NCI-H146 treated with DMSO at 0.1 percent for 48 hours (cell line): ENCODE measurements at regions not wholly inside any gene's neighbourhood (a gene's known extent, or its start where the extent isn't known, plus 50 kb on each side); places are given as distances from the start of the nearest gene placed in this dataset.

Experiments
- DNase-seq: peaks from one replicate; lab custom pipeline; 2025; ENCODE audit not compliant: unreplicated experiment; lab: John Stamatoyannopoulos, UW

DNA sequence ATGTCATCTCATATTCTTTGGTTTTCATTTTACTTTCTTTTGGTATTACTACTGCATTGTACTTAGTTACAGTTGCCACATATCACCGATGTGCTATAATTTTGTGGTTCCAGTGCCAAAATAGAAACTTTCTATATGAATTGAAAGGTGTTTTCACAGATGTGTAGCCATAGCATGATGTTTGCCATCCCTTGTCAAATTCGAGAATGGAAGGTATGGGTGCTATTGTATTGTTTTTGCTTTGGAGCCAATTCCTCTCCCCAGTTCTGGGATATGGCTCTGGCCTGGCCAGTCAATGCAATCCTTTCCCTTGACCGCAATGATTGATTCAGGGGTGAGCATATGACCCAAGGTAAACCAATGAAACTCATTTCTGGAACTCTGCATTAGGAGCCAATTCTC lies 86.2 kb upstream of the RPS6KA3 start:
- DNase-seq, result no peak

DNA sequence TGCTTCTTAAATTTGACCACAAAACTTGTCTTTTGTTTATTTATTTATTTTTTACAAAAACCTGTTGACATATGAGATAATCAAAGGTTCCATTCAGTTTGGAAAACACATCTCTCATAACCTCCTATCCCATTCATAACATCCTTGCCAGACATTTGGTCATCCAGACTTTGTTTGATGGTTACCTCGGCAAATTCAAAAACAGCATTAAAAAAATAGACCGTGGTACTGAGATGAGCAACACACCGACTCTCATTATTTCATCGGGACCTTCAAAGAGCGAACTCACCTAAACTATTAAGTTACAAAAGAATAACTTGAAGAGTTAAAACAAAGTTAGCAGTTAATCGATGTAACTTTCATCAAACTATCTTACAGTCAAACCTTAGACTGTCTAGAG lies 85.8 kb upstream of the RPS6KA3 start:
- DNase-seq, result no peak

DNA sequence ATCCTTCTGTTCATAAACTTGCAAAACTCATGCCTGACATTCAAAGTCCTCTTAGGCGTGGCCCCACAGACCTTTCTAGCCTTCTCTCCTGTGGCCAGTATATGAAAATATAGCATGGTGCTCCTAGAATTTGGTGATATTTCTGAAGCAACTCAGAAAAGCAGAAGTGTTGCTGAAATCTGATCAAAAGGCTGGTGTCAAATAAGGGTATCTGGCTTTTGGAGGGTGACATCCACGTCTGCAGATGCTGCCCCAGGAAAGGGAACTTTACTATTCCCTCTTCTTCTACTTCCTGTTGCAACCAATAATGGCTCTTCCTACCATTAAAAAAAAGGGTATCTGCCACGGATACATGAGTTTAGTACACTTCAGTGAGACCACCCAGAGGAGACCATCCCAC lies 83.9 kb upstream of the RPS6KA3 start:
- DNase-seq, result no peak

DNA sequence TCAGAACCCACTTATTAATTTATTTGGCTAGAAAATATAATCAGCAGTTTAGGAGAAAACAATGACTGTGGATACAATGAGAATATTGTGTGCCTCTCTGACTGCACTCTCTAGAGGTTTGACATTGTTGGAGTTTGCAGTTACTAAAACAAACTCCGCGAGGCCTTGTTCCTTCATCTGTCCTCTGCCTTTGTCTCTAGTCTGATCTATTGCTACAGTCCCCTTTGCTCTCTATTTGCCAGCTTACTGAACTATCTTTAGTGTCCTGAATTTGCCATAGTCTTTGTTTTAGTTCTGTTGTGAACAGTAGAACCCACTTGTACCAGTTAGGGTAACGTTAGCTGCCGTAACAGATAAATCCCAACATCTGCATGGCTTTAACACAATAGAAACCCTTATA lies 81.4 kb upstream of the RPS6KA3 start:
- DNase-seq, result no peak

DNA sequence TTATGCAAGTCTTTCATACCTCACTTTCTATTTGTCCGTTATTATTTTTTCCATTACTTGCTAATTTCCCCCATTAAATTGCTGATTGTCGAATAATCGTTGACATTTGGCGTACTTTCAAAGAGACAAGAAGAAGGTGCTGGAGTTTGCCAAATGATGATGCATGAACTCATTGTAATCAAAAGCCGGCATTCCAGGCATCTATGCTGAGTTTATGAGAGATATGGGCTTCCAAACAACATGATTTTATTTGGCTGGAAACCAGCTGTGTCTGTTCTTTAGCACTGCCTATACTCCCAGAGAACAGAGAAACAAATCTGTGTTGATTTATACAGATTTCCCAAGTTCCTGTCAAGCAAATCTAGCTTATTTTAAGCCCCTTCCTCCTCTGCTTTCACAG lies 80.8 kb upstream of the RPS6KA3 start:
- no peak for DNase-seq

DNA sequence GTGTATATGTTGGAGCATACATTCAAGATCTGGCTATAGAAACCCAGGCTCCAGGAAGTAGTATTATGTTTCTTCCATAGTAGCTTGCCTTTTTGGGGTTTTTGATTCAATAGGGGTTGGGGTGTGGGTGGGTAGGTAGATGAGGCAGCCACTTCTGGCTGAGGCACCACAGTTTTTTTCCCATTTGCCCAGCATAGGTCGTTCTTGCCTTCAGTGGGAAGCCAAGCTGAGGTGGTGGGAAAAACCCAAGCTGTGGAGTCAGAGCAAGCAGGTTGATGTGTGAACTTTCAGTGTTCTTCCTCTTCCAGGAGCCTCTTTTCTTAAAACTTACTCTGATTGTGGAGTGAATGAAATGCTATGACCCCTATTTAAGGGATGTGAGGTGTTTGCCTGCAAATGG lies 67.0 kb upstream of the RPS6KA3 start:
- no peak for DNase-seq

DNA sequence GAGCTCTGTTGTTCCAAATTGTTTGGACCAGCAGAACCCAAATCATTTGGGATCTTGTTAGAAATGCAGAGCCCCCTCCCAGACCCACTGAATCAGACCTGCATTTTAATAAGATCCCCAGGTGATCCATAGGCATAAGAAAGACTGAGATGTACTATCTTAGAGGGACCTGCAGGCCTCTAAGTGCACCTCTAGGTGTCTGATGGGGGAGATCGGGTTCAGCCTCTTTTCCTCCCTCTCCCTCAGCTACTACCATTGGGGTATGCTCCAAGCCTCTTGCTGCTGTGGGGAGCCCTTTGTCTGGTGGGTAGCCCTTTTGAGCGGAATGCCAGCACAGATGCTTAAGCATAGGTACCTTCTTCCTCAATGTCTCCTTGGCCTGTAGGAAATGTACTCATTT lies 63.8 kb upstream of the RPS6KA3 start:
- DNase-seq, result no peak

DNA sequence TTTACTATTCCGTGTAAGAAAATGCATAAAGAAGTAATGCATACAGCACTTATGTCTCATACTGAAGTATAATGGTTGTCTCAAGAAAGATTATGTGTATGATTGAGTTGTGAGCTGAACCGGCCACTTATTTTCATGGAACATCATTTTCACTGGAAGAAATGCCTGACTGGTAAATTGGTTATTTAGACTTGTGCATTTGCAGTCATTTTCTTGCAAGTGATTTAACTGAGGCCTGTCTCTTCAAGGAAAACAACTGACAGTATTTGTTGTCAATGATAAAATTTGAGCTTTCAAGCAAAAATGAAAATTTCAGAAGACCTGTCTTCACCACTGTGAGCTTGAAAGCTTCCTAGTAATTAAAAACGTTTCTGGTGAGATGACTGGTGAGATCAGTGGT lies 62.7 kb upstream of the RPS6KA3 start:
- no peak for DNase-seq

DNA sequence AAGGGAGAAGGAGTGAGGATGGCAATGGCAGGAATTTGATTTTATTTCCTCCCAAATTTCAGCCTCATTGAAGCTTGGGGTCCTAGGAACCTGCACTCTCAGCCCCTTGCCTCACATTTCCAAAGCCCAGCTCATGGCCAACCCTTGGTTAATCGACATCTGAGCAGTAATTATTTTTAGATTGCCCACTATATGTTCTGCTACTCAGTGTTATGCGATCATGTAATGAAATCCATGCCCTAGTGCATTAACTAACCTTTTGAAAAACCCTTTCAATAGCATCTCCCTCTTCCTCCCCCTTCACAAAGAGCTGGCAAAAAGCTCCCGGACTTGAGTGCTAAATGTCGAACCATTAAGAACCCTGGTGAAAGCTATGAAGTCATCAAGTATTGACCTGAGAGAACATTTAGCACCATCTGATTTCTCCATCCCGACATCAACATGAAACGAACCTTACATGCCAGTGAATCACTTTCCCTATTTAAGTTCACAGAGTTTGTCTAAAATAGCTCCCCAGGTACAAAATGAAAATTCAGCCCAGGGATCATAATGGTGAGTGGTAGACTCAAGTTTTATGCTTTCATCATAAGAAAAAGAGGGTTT lies 59.2 kb upstream of the RPS6KA3 start:
- DNase-seq, result no peak

DNA sequence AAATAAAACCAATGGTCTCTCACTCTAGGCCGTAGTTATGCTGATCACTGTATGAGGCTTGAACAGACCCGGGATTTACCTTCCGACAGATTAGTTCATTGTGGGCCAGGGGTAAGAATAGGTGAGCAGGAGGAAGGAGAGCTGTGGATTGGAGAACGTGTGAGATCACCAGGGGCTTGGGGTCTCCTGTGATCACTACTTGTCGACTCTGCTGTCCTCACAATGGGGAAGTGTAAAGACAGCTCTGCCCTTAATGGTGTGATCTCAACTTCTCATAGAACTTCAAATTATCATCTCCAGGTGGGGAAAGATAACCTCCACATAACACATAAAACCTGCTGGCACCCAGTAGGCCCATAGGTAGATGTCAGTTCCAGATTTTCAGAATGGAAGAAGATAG lies 56.2 kb upstream of the RPS6KA3 start:
- no peak for DNase-seq

DNA sequence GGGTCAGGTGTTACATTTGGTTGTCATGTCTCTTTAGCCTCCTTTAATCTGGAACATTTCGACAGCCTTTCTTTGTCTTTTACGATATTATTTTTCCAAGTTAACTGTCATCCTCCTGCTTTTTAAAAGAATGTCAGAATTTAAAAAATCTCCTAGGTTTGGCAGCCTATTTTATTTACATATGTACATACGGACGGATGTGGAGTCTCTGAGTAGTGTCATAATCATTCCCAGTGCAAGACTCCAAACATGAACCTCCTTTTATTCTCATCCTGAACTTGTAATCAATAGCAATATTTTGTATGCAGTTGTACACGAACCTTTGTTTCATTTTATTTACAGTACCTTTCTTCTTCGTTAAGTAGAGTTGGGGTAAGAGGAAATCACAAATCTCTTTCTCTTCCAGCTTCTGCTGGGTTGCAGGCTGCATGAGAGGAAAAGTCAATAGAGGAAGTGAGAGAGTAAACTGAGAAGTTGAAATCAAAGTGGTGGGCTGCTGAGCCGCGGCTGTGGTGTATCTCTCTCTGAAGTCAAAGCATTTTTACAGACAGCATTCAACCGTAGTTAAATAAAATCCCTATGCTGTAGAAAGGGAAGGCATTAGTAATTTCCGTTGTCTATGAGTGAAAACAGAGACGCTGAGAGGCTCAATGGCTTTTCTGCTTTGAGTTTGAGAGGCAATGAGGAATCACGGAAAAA lies 53.9 kb upstream of the RPS6KA3 start:
- DNase-seq, result no peak

DNA sequence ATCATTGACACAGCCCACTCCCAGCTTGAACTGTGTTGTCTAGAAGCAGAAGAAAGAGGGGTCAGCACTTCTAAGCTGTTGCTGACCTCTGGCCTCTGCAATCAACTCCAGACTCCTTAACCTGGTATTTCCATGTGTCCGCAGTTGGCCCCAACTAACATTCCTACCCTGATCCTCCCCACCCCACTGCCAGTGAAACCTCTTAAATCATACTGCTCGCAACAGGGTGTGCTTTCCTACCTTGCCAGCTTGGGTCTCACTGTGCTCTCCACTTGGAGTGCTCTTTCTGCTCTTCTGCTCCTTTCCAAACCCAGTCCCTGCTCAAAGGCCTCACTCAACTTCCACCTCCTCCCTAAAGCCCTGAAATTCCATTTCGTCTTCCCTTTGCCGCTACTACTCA lies 52.3 kb upstream of the RPS6KA3 start:
- no peak for DNase-seq

DNA sequence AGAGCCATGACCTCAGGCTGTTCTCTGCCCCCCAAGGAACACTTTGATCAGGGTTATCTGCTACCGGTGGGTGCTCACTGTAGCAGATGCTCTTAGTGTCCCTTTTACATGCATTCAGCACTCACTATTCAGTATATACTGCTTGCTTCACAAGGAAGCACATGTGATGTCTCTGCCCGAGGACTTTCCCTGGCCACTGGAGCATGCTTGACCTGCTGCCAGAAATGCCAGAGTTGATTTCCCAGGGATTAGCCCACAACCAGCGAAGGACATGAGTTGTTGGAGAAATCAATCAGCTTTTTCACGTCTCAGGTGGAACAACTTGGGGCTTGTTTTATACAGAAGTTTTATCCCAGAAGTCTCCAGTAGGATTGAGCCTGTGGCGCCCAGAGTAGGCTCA lies 51.2 kb upstream of the RPS6KA3 start:
- DNase-seq, result no peak
